ENCODE measurements at regions not wholly inside any gene's neighbourhood (a gene's known extent, or its start where the extent isn't known, plus 50 kb on each side); places are given as distances from the start of the nearest gene placed in this dataset.

DNA sequence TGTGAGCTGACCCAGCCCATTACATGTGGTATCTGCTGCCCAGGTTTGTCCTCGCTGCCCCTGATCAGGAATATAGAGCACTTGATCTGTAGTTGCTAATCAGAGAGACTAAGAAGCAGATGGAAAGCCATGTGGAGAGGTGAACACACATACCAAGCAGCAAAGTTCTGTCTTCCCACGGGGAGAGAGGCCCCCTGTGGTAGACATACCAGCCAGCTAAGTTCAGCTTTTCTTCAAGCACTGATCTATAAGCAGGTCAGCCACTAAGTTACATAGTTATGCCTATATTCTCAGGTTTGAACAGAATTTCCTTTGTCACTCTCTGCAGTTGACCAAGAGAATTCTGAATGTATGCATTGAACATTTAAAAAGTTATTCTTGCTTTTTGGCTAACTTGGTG lies 76.4 kb downstream of the DDX3Y start:
- no peak for TF ChIP-seq EP300 (IDR thresholded peaks at IDR 0.05)
- TF ChIP-seq POLR2AphosphoS5 (IDR thresholded peaks at IDR 0.05), result no peak
- TF ChIP-seq, protein P1, sequence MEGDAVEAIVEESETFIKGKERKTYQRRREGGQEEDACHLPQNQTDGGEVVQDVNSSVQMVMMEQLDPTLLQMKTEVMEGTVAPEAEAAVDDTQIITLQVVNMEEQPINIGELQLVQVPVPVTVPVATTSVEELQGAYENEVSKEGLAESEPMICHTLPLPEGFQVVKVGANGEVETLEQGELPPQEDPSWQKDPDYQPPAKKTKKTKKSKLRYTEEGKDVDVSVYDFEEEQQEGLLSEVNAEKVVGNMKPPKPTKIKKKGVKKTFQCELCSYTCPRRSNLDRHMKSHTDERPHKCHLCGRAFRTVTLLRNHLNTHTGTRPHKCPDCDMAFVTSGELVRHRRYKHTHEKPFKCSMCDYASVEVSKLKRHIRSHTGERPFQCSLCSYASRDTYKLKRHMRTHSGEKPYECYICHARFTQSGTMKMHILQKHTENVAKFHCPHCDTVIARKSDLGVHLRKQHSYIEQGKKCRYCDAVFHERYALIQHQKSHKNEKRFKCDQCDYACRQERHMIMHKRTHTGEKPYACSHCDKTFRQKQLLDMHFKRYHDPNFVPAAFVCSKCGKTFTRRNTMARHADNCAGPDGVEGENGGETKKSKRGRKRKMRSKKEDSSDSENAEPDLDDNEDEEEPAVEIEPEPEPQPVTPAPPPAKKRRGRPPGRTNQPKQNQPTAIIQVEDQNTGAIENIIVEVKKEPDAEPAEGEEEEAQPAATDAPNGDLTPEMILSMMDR (IDR thresholded peaks at IDR 0.05), result no peak
- TF ChIP-seq POLR2A (IDR thresholded peaks at IDR 0.05), result no peak
- H3K4me3 ChIP-seq, result no peak overlapping the region
- no peaks in the 10 kb centered on the region for H3K9me3 ChIP-seq
- 62% methylated on average over 2 of the region's 2 CpGs; no CpG with 5 or more reads in 1 of the 2 donors for WGBS, 2 donors (ENCODE audit: low coverage in 1 of 2)
- no peaks in the 10 kb centered on the region for H3K4me1 ChIP-seq
- no peak overlapping the region for H3K27ac ChIP-seq
- no peak for ATAC-seq
- H3K36me3 ChIP-seq, result no peaks in the 10 kb centered on the region
- H3K27me3 ChIP-seq, result no peaks in the 10 kb centered on the region

DNA sequence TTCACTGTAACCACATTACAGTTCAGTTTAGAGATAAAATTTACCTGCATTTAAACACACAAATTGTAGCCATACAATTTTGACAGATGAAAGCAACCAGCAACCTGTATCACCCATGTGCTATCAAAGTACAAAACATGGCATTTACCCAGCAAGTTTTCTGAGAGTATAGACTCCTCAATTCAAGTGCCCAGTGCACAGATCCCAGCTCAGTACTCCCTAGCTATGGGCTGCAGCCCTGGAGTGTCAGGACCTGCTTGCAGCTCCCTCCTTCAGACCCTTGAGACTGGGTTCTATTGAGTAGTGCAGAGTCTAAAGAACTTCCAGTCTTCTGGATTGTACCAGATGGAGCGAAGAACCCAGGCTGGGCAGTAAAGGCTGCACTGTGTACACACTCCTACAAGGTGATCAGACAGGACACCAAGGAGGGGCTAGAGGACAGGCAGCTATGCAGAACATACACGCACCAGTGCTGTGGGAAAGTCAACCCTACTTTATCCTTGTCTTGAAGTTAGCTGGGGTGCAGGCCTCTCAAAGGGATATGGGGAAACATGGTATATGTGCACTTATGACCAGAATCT lies 77.7 kb downstream of the DDX3Y start:
- no peak overlapping the region for H3K27ac ChIP-seq
- no CpG with 5 or more reads among the region's 2 CpGs for WGBS, 2 donors (ENCODE audit: low coverage in 1 of 2)
- TF ChIP-seq EP300 (IDR thresholded peaks at IDR 0.05), result no peak
- no peak for TF ChIP-seq POLR2A (IDR thresholded peaks at IDR 0.05)
- TF ChIP-seq, protein P1 (IDR thresholded peaks at IDR 0.05), result no peak
- TF ChIP-seq POLR2AphosphoS5 (IDR thresholded peaks at IDR 0.05), result no peak
- H3K4me3 ChIP-seq, result no peak overlapping the region
- H3K27me3 ChIP-seq, result no peaks in the 10 kb centered on the region
- no peaks in the 10 kb centered on the region for H3K4me1 ChIP-seq
- ATAC-seq, result no peak
- no peaks in the 10 kb centered on the region for H3K36me3 ChIP-seq
- H3K9me3 ChIP-seq, result no peaks in the 10 kb centered on the region

DNA sequence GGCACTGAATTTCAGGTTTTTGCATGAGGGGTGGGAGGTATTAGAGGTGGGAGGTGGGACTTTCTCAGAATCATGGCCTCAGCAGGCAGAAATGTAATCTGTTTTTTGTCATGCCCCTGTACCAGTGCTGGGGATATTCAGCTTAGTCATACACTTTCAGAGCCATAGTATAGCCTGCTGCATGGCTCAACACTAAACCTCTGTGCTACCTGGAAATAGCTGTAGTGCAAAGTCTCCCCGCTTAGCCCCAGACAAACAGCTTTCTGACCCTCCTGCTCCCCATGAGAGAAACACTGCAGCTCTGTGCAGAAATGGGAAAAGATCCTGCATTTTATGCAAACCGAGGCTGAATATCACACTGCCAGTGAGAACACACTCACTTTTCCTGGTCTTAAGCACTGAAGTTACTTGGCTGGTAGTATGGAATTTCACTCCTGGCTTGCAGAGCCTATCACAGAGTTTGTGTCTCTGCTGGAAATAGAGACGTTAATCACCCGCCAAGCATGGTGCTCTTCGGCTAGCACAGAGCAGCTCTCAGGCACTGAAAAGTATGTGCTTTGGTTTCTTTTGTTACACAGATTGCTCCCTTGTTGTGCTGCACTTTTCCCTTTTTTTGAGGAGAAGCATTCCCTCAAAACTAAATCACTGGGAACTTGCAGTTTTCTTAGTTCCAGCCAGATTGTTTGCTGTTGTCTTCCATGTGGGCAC lies 80.1 kb downstream of the DDX3Y start:
- H3K4me3 ChIP-seq, result no peak overlapping the region
- no peak overlapping the region for H3K27ac ChIP-seq
- no peak for ATAC-seq
- no peaks in the 10 kb centered on the region for H3K9me3 ChIP-seq
- H3K36me3 ChIP-seq, result no peaks in the 10 kb centered on the region
- H3K27me3 ChIP-seq, result no peaks in the 10 kb centered on the region
- TF ChIP-seq EP300 (IDR thresholded peaks at IDR 0.05) (no peak), POLR2A (IDR thresholded peaks at IDR 0.05) (no peak), POLR2AphosphoS5 (IDR thresholded peaks at IDR 0.05) (no peak)
- TF ChIP-seq, protein P1 (IDR thresholded peaks at IDR 0.05), result no peak
- H3K4me1 ChIP-seq, result no peaks in the 10 kb centered on the region
- WGBS, 2 donors (ENCODE audit: low coverage in 1 of 2), result 17% methylated on average over 4 of the region's 5 CpGs; no CpG with 5 or more reads in 1 of the 2 donors

DNA sequence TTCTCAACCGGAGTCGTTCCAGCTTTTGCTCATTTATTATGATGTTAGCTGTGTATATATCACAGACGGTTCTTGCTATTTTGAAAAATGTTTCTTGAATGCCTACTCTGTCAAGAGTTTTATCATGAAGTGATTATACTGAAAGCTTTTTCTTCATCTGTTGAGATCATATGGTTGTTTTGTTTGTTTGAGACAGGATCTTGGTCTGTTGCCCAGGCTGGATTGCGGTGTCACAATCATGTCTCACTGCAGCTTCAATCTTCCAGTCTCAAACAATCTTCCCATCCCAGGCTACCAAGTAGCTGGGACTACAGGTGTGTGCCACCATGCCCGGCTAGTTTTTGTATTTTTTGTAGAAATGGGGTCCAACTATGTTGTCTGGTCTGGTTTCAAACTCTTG lies 112.8 kb downstream of the DDX3Y start:
- WGBS, 2 donors (ENCODE audit: low coverage in 1 of 2), result 46% methylated on average over 5 of the region's 5 CpGs; no CpG with 5 or more reads in 1 of the 2 donors
- Histone ChIP-seq H3K36me3 (no peaks in the 10 kb centered on the region), H3K4me1 (no peaks in the 10 kb centered on the region), H3K27ac (no peak overlapping the region), H3K4me3 (no peak overlapping the region), H3K27me3 (no peaks in the 10 kb centered on the region), H3K9me3 (no peaks in the 10 kb centered on the region)
- ATAC-seq, result no peak
- TF ChIP-seq POLR2AphosphoS5 (IDR thresholded peaks at IDR 0.05), result no peak
- TF ChIP-seq, protein P1 (IDR thresholded peaks at IDR 0.05), result no peak
- TF ChIP-seq EP300 (IDR thresholded peaks at IDR 0.05), result no peak
- no peak for TF ChIP-seq POLR2A (IDR thresholded peaks at IDR 0.05)

DNA sequence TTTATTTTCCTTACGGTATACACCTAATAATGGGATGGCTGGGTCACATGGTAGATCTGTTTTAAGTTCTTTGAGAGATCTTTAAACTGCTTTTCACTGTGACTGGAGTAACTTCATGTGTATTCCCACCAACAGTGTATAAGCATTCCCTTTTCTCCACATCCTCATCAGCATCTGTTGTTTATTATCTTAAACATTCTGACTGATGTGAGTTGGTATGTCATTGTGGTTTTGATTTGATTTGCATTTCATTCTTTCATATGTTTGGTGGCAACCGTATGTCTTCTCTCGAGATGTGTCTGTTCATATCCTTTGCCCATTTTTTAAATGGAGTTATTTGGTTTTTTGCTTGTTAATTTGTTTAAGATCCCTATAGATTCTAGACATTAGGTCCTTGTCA lies 114.8 kb downstream of the DDX3Y start:
- 89% methylated on average over 3 of the region's 3 CpGs; no CpG with 5 or more reads in 1 of the 2 donors for WGBS, 2 donors (ENCODE audit: low coverage in 1 of 2)
- no peaks in the 10 kb centered on the region for H3K4me1 ChIP-seq
- H3K27ac ChIP-seq, result no peak overlapping the region
- no peak overlapping the region for H3K4me3 ChIP-seq
- H3K27me3 ChIP-seq, result no peaks in the 10 kb centered on the region
- H3K9me3 ChIP-seq, result no peaks in the 10 kb centered on the region
- no peak for ATAC-seq
- TF ChIP-seq, protein P1 (IDR thresholded peaks at IDR 0.05), result no peak
- no peak for TF ChIP-seq POLR2AphosphoS5 (IDR thresholded peaks at IDR 0.05)
- no peak for TF ChIP-seq EP300 (IDR thresholded peaks at IDR 0.05)
- TF ChIP-seq POLR2A (IDR thresholded peaks at IDR 0.05), result no peak
- no peaks in the 10 kb centered on the region for H3K36me3 ChIP-seq

All from gastroesophageal sphincter (tissue), 4 donors.